ENCODE measurements at regions not wholly inside any gene's neighbourhood (a gene's known extent, or its start where the extent isn't known, plus 50 kb on each side); places are given as distances from the start of the nearest gene placed in this dataset.

DNA sequence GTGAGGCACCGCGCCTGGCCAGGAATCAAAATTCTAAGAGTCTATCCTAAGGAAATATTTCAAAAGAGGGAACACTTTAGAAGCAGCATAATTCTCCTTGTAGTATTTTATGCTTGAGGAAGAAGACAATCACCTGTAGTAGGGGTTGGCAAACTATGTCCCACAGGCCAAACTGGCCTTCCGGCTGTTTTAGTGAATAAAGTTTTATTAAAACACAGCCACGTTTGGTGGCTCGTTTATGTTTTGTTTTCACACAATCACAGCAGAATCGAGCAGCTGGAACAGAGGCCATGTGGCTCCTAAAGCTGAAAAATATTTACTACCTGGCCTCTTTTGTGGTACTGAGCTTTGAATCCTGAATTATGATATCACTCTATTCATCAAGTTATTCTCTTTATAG is 131.7 kb upstream of the TNS3 start:
- TF ChIP-seq, protein P1, sequence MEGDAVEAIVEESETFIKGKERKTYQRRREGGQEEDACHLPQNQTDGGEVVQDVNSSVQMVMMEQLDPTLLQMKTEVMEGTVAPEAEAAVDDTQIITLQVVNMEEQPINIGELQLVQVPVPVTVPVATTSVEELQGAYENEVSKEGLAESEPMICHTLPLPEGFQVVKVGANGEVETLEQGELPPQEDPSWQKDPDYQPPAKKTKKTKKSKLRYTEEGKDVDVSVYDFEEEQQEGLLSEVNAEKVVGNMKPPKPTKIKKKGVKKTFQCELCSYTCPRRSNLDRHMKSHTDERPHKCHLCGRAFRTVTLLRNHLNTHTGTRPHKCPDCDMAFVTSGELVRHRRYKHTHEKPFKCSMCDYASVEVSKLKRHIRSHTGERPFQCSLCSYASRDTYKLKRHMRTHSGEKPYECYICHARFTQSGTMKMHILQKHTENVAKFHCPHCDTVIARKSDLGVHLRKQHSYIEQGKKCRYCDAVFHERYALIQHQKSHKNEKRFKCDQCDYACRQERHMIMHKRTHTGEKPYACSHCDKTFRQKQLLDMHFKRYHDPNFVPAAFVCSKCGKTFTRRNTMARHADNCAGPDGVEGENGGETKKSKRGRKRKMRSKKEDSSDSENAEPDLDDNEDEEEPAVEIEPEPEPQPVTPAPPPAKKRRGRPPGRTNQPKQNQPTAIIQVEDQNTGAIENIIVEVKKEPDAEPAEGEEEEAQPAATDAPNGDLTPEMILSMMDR (IDR thresholded peaks at IDR 0.05): no peak
- TF ChIP-seq POLR2A (IDR thresholded peaks at IDR 0.05): no peak
